Bronchial epithelial cell (primary cell): ENCODE measurements at regions not wholly inside any gene's neighbourhood (a gene's known extent, or its start where the extent isn't known, plus 50 kb on each side); places are given as distances from the start of the nearest gene placed in this dataset.
A peak's percentile ranks its signal among the peaks of the same experiment; 100 is the strongest.
"Not testable (repeated sequence)": the region's sequence is repeated elsewhere in the genome, so short reads cannot be mapped to it uniquely, and the experiment has no call there.

Experiments used
- DNase-seq: peaks from one replicate; pipeline ENCODE4 v3.0.0-alpha.2; 2010; ENCODE audit warnings: low read depth
- FAIRE-seq: peaks from 2 replicates; lab custom pipeline; 2011; peaks lifted over from hg19 to GRCh38; lab: Jason Lieb, UNC
- H3K27me3 ChIP-seq: 2 replicates; pipeline ENCODE4 v1.5.1; 2011; ENCODE audit warnings: low read length; ENCODE audit not compliant: control insufficient read depth, insufficient read depth
- H3K36me3 ChIP-seq: 2 replicates; pipeline ENCODE4 v1.5.1; 2011; ENCODE audit warnings: low read length; ENCODE audit not compliant: control insufficient read depth, insufficient read depth
- H3K4me3 ChIP-seq: 2 replicates; pipeline ENCODE4 v1.5.1; 2011; ENCODE audit warnings: mild to moderate bottlenecking, low read depth, low read length, control low read depth
- CTCF ChIP-seq: IDR thresholded peaks from 2 replicates; pipeline ENCODE4 v1.5.1; 2011; ENCODE audit warnings: mild to moderate bottlenecking, moderate library complexity, low read length, control low read depth, inconsistent platforms; ENCODE audit not compliant: insufficient read depth, severe bottlenecking

- Histone ChIP-seq H3K27me3 (no peaks in the 10 kb centered on the region), H3K4me3 (no peak overlapping the region), H3K36me3 (no peaks in the 10 kb centered on the region)
- FAIRE-seq, result no peak
- DNase-seq, result no peak
- no peak for TF ChIP-seq CTCF
These were observed 1395.7 kb downstream of the OLFM4 start for GRCh38 chr13:54424344-54424743.

- H3K36me3 ChIP-seq, result no peaks in the 10 kb centered on the region
- no peaks in the 10 kb centered on the region for H3K27me3 ChIP-seq
- no peak for TF ChIP-seq CTCF
- no peak overlapping the region for H3K4me3 ChIP-seq
- FAIRE-seq, result no peak
- DNase-seq, result no peak
These were observed 1405.0 kb downstream of the OLFM4 start for GRCh38 chr13:54433493-54434206.

- H3K27me3 ChIP-seq, H3K4me3 ChIP-seq, FAIRE-seq, DNase-seq, H3K36me3 ChIP-seq: not testable (repeated sequence)
These were observed 1412.3 kb downstream of the OLFM4 start for GRCh38 chr13:54440853-54441400.

GRCh38 chr13:54445453-54445852, 1416.8 kb downstream of the OLFM4 start:
- no peak overlapping the region for H3K4me3 ChIP-seq
- no peaks in the 10 kb centered on the region for H3K27me3 ChIP-seq
- TF ChIP-seq CTCF, result no peak
- DNase-seq, result no peak
- no peaks in the 10 kb centered on the region for H3K36me3 ChIP-seq
- FAIRE-seq, result no peak

GRCh38 chr13:54445865-54446264, 1417.3 kb downstream of the OLFM4 start:
- Histone ChIP-seq H3K4me3 (no peak overlapping the region), H3K36me3 (no peaks in the 10 kb centered on the region), H3K27me3 (no peaks in the 10 kb centered on the region)
- DNase-seq, result no peak
- no peak for TF ChIP-seq CTCF
- no peak for FAIRE-seq

- Histone ChIP-seq H3K27me3 (no peaks in the 10 kb centered on the region), H3K4me3 (no peak overlapping the region), H3K36me3 (no peaks in the 10 kb centered on the region)
- no peak for FAIRE-seq
- no peak for TF ChIP-seq CTCF
- DNase-seq, result peak; percentile 4
These were observed 1421.3 kb downstream of the OLFM4 start for GRCh38 chr13:54449922-54450321.
